H1 (cell line): ENCODE measurements at regions not wholly inside any gene's neighbourhood (a gene's known extent, or its start where the extent isn't known, plus 50 kb on each side); places are given as distances from the start of the nearest gene placed in this dataset.

Experiments
- CTCF ChIA-PET: fragments of 300-600 bp; sonication (Branson Sonifier 250); formaldehyde crosslinking; loops from one replicate; lab custom pipeline; 2021; ENCODE audit not compliant: partially characterized antibody; lab: Charles Lee
- POLR2A ChIA-PET: fragments of 300-600 bp; sonication (Branson Sonifier 250); formaldehyde crosslinking; loops from one replicate; lab custom pipeline; 2021; ENCODE audit warnings: inconsistent platforms; ENCODE audit not compliant: partially characterized antibody; lab: Charles Lee
- DNase-seq, 2 experiments: peaks; one replicate each; pipeline versions ENCODE4 v3.0.0 to v3.0.0-alpha.2; 2010 to 2022; ENCODE audit warnings: low spot score in 2 of 2, low read depth in 1 of 2, mixed read lengths in 1 of 2
- FAIRE-seq: peaks from 2 replicates; lab custom pipeline; 2011; peaks lifted over from hg19 to GRCh38; lab: Jason Lieb, UNC
- H2AFZ ChIP-seq: 2 replicates; pipeline ENCODE4 v1.8.1; 2012; ENCODE audit warnings: low read length, inconsistent platforms
- H2AK5ac ChIP-seq: 2 replicates; pipeline ENCODE4 v1.6.1; 2013; ENCODE audit warnings: low read depth, low read length
- H2BK120ac ChIP-seq: replicated peaks from 2 replicates; pipeline ENCODE3; 2013; ENCODE audit warnings: low read depth, low read length, inconsistent platforms
- H2BK12ac ChIP-seq: 2 replicates; pipeline ENCODE4 v1.6.1; 2013; ENCODE audit warnings: low read depth, low read length
- H2BK15ac ChIP-seq: 2 replicates; pipeline ENCODE4 v1.6.1; 2013; ENCODE audit warnings: low read length
- H2BK20ac ChIP-seq: 2 replicates; pipeline ENCODE4 v1.6.1; 2013; ENCODE audit warnings: low read length
- H2BK5ac ChIP-seq: 2 replicates; pipeline ENCODE4 v1.6.1; 2013; ENCODE audit warnings: low read depth, low read length
- H3K14ac ChIP-seq: 2 replicates; pipeline ENCODE4 v1.6.1; 2013; ENCODE audit warnings: inconsistent platforms; ENCODE audit not compliant: insufficient read length
- H3K18ac ChIP-seq: 2 replicates; pipeline ENCODE4 v1.6.1; 2013; ENCODE audit warnings: low read length; ENCODE audit errors: extremely low read depth
- H3K23ac ChIP-seq: 2 replicates; pipeline ENCODE4 v1.6.1; 2013; ENCODE audit warnings: inconsistent platforms; ENCODE audit not compliant: insufficient read length
- H3K23me2 ChIP-seq: 2 replicates; pipeline ENCODE4 v1.6.1; 2013; ENCODE audit warnings: low read depth, low read length
- H3K27ac ChIP-seq: 2 replicates; pipeline ENCODE4 v1.6.1; 2011; ENCODE audit warnings: low read depth, low read length, inconsistent platforms
- H3K27me3 ChIP-seq, 4 experiments: replicated peaks in 1 of 4; 1 replicate in 1 of 4; 2 replicates in 3 of 4; pipeline versions ENCODE4 v1.6.1 to v1.8.1; 2011 to 2013; ENCODE audit warnings: low read length in 3 of 4, mild to moderate bottlenecking in 3 of 4, inconsistent platforms in 2 of 4, mixed read lengths in 2 of 4, moderate library complexity in 1 of 4; ENCODE audit not compliant: control insufficient read depth in 3 of 4, insufficient read depth in 3 of 4; ENCODE audit errors: extremely low read depth in 1 of 4
- H3K36me3 ChIP-seq, 4 experiments: 2 replicates each; pipeline versions ENCODE4 v1.6.1 to v1.8.1; 2011 to 2013; ENCODE audit warnings: mild to moderate bottlenecking in 4 of 4, low read length in 3 of 4, moderate library complexity in 2 of 4, control low read depth in 1 of 4, inconsistent platforms in 1 of 4; ENCODE audit not compliant: insufficient read depth in 4 of 4, control insufficient read depth in 2 of 4
- H3K4ac ChIP-seq: replicated peaks from 2 replicates; pipeline ENCODE3; 2013; ENCODE audit warnings: low read length, low read depth, mixed read lengths, inconsistent platforms; ENCODE audit not compliant: insufficient read length
- H3K4me1 ChIP-seq, 4 experiments: replicated peaks in 1 of 4; 1 replicate in 1 of 4; 2 replicates in 3 of 4; pipeline versions ENCODE4 v1.6.1 to v1.8.1; 2011 to 2013; ENCODE audit warnings: low read length in 3 of 4, inconsistent platforms in 2 of 4, mixed read lengths in 1 of 4; ENCODE audit not compliant: insufficient read depth in 4 of 4, control insufficient read depth in 3 of 4
- H3K4me2 ChIP-seq, 2 experiments: 2 replicates each; pipeline versions ENCODE4 v1.6.1 to v1.8.1; 2011 to 2013; ENCODE audit warnings: low read depth in 2 of 2, low read length in 2 of 2, control low read depth in 1 of 2, inconsistent platforms in 1 of 2, mild to moderate bottlenecking in 1 of 2; ENCODE audit not compliant: insufficient read depth in 1 of 2
- H3K4me3 ChIP-seq, 4 experiments: fragments of 200-600, 300-600 bp in 1 of 4; sonication (generic), shearing (Covaris generic), sonication (Bioruptor Twin) in 1 of 4; 2 replicates each; pipeline versions ENCODE4 v1.5.1 to v1.8.1; 2011 to 2016; ENCODE audit warnings: low read length in 4 of 4, low read depth in 3 of 4, control low read depth in 2 of 4, inconsistent platforms in 2 of 4, mild to moderate bottlenecking in 2 of 4, mixed read lengths in 1 of 4, moderate library complexity in 1 of 4; ENCODE audit not compliant: insufficient read depth in 2 of 4; ENCODE audit errors: extremely low read depth in 1 of 4
- H3K56ac ChIP-seq: replicated peaks from 2 replicates; pipeline ENCODE3; 2013; ENCODE audit warnings: low read depth, mild to moderate bottlenecking, mixed read lengths, low read length, inconsistent platforms; ENCODE audit not compliant: insufficient read length
- H3K79me1 ChIP-seq: 2 replicates; pipeline ENCODE4 v1.6.1; 2013; ENCODE audit warnings: low read depth, low read length, control low read depth
- H3K79me2 ChIP-seq, 2 experiments: 2 replicates each; pipeline versions ENCODE4 v1.6.1 to v1.8.1; 2012 to 2013; ENCODE audit warnings: low read length in 2 of 2, mild to moderate bottlenecking in 2 of 2, inconsistent platforms in 1 of 2; ENCODE audit not compliant: insufficient read depth in 2 of 2, control insufficient read depth in 1 of 2
- H3K9ac ChIP-seq, 4 experiments: replicated peaks in 1 of 4; 1 replicate in 1 of 4; 2 replicates in 3 of 4; pipeline versions ENCODE4 v1.6.1 to v1.8.1; 2011 to 2013; ENCODE audit warnings: low read depth in 3 of 4, low read length in 3 of 4, control low read depth in 2 of 4, mild to moderate bottlenecking in 2 of 4, moderate library complexity in 2 of 4, inconsistent platforms in 1 of 4; ENCODE audit errors: extremely low read depth in 1 of 4
- H3K9me3 ChIP-seq, 2 experiments: 2 replicates each; pipeline versions ENCODE4 v1.6.1 to v1.8.1; 2012 to 2013; ENCODE audit warnings: mild to moderate bottlenecking in 2 of 2, moderate library complexity in 2 of 2, control low read depth in 1 of 2, inconsistent platforms in 1 of 2, low read depth in 1 of 2, low read length in 1 of 2, mixed read lengths in 1 of 2; ENCODE audit not compliant: insufficient read depth in 2 of 2
- H4K20me1 ChIP-seq, 2 experiments: replicated peaks in 1 of 2; 2 replicates each; pipeline versions ENCODE3 to v1.8.1; 2011 to 2013; ENCODE audit warnings: inconsistent platforms in 2 of 2, low read length in 2 of 2, mild to moderate bottlenecking in 1 of 2; ENCODE audit not compliant: insufficient read depth in 2 of 2, control insufficient read depth in 1 of 2
- H4K5ac ChIP-seq: 2 replicates; pipeline ENCODE4 v1.6.1; 2013; ENCODE audit warnings: low read length, low read depth, mixed read lengths, inconsistent platforms; ENCODE audit not compliant: insufficient read length
- H4K8ac ChIP-seq: 2 replicates; pipeline ENCODE4 v1.8.0; 2013; ENCODE audit warnings: mild to moderate bottlenecking, moderate library complexity, low read length, inconsistent platforms; ENCODE audit not compliant: insufficient read depth; ENCODE audit errors: extremely low read depth
- H4K91ac ChIP-seq: replicated peaks from 2 replicates; pipeline ENCODE3; 2013; ENCODE audit warnings: low read length, mixed read lengths, inconsistent platforms; ENCODE audit not compliant: insufficient read length
- BACH1 ChIP-seq: IDR thresholded peaks from 2 replicates; pipeline ENCODE4 v1.6.1; 2012; ENCODE audit warnings: low read length, improper control_type of control experiment
- BCL11A ChIP-seq, 2 experiments: IDR thresholded peaks; one replicate each; pipeline ENCODE4 v1.6.1; 2011; ENCODE audit warnings: low read depth in 2 of 2, low read length in 2 of 2, mild to moderate bottlenecking in 2 of 2
- EZH2 ChIP-seq: fragments of 200-600 bp; sonication (generic); IDR thresholded peaks from 2 replicates; pipeline ENCODE4 v1.7.1; 2012; ENCODE audit warnings: low read depth, mild to moderate bottlenecking, moderate library complexity, low read length, inconsistent platforms; ENCODE audit not compliant: severe bottlenecking
- HDAC6 ChIP-seq: IDR thresholded peaks from one replicate; pipeline ENCODE4 v1.7.1; 2012; ENCODE audit warnings: low read depth, mild to moderate bottlenecking, inconsistent platforms, low read length, moderate library complexity
- PHF8 ChIP-seq: fragments of 200-600 bp; sonication (generic); conservative IDR thresholded peaks from 2 replicates; pipeline ENCODE4 v1.7.1; 2012; ENCODE audit warnings: low read depth, mild to moderate bottlenecking, inconsistent platforms, low read length, moderate library complexity
- POLR2AphosphoS5 ChIP-seq: IDR thresholded peaks from 2 replicates; pipeline ENCODE4 v1.6.1; 2011; ENCODE audit warnings: low read depth, low read length
- RFX5 ChIP-seq: IDR thresholded peaks from 2 replicates; pipeline ENCODE4 v1.6.1; 2011; ENCODE audit warnings: low read depth, low read length, improper control_type of control experiment, borderline replicate concordance
- SIRT6 ChIP-seq: IDR thresholded peaks from one replicate; pipeline ENCODE4 v1.7.1; 2012; ENCODE audit warnings: low read length, inconsistent platforms
- TCF12 ChIP-seq: IDR thresholded peaks from 2 replicates; pipeline ENCODE4 v1.6.1; 2011; ENCODE audit warnings: low read depth, mild to moderate bottlenecking, low read length
- WGBS, 2 experiments: shearing (Covaris generic) in 1 of 2; methylation state at CpG; one replicate each; pipeline versions ENCODE4 v1.1.6 to v1.1.7; 2013 to 2015; ENCODE audit warnings: low lambda C conversion rate in 2 of 2, mixed read lengths in 2 of 2, inconsistent platforms in 1 of 2, low coverage in 1 of 2, missing lambda C conversion rate in 1 of 2; ENCODE audit not compliant: insufficient replicate concordance in 2 of 2, insufficient coverage in 1 of 2, insufficient read length in 1 of 2; ENCODE audit errors: extremely low coverage in 1 of 2, missing lambda C conversion rate in 1 of 2; 5-methylcytosine and 5-hydroxymethylcytosine counted together

DNA sequence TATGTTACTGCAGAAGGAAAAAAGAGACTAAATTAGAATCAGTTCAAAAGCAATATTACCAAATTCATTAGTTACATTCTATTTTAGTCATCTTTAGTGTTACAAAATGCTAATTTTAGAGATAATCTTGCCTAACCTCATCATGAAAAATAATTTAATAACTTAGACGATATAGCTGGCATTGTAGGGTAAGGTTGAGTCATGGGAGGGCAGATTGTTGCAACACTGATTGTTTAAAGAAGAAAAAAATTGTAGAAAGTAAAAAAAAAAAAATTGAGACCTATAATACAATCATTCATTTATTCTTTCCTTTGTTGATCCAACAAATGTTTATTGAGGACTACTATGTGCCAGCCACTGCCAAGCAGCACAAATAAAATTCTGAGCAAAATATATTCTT is 330.9 kb downstream of the GBA3 start:
- H2BK20ac ChIP-seq: no peak overlapping the region
- H3K4me2 ChIP-seq: no peak overlapping the region
- H2BK5ac ChIP-seq: no peak overlapping the region
- H3K14ac ChIP-seq: no peak overlapping the region
- H2AFZ ChIP-seq: no peak overlapping the region
- H3K27me3 ChIP-seq: no peaks in the 10 kb centered on the region
- no peaks in the 10 kb centered on the region for H3K79me2 ChIP-seq
- 85% methylated on average over 1 of the region's 1 CpG; no CpG with 5 or more reads in 1 of the 2 experiments for WGBS, 2 experiments
- ChIA-PET POLR2A (no interaction called here), CTCF (no interaction called here)
- no peak overlapping the region for H3K56ac ChIP-seq
- H4K91ac ChIP-seq: no peak overlapping the region
- H4K8ac ChIP-seq: no peak overlapping the region
- H2BK12ac ChIP-seq: no peak overlapping the region
- no peaks in the 10 kb centered on the region for H3K9me3 ChIP-seq
- no peaks in the 10 kb centered on the region for H3K4me1 ChIP-seq
- no peak overlapping the region for H3K9ac ChIP-seq
- H3K4ac ChIP-seq: no peak overlapping the region
- H3K23me2 ChIP-seq: no peaks in the 10 kb centered on the region
- no peak for FAIRE-seq
- H2BK120ac ChIP-seq: no peak overlapping the region
- DNase-seq: no peak
- H3K4me3 ChIP-seq: no peak overlapping the region
- H2AK5ac ChIP-seq: no peak overlapping the region
- H3K23ac ChIP-seq: no peak overlapping the region
- no peaks in the 10 kb centered on the region for H3K36me3 ChIP-seq
- H3K79me1 ChIP-seq: no peaks in the 10 kb centered on the region
- no peak overlapping the region for H3K27ac ChIP-seq
- no peak overlapping the region for H4K5ac ChIP-seq
- H4K20me1 ChIP-seq: no peaks in the 10 kb centered on the region
- H3K18ac ChIP-seq: no peak overlapping the region
- no peak overlapping the region for H2BK15ac ChIP-seq
- TF ChIP-seq EZH2: no peak
- TF ChIP-seq BCL11A (IDR thresholded peaks at IDR 0.05; ENCODE audit: low read depth in 2 of 2, low read length in 2 of 2): no peak
- no peak for TF ChIP-seq SIRT6
- no peak for TF ChIP-seq HDAC6
- no peak for TF ChIP-seq PHF8
- no peak for TF ChIP-seq RFX5
- TF ChIP-seq POLR2AphosphoS5: no peak
- TF ChIP-seq BACH1: no peak
- no peak for TF ChIP-seq TCF12
